RKO (cell line): ENCODE measurements at regions not wholly inside any gene's neighbourhood (a gene's known extent, or its start where the extent isn't known, plus 50 kb on each side); places are given as distances from the start of the nearest gene placed in this dataset.

Source experiments
- DNase-seq: peaks from one replicate; pipeline ENCODE4 v3.0.0-alpha.2; 2016; ENCODE audit warnings: low spot score

DNA sequence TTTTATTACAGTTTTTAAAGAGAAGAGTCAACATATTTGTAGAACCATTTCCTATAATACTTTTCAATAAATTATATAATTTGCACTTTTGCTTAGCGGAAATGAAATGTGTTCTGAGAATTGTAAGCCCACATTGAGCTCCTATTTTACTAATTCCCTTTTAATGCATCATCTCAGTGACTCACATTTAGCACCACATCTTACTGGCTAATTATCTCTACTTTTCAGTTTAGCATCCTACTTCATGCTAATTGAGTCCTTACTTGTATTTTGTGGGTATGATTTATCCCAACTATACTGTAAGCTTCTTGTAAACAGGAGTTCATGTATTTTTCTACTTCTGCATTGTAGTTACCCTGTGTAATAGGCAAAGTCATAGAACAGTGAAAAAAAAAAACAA is 67.5 kb downstream of the TMX1 start:
- peak; percentile 21 for DNase-seq

GRCh38 chr14:51308866-51309265 is 68.8 kb downstream of the TMX1 start:
- DNase-seq: no peak

DNA sequence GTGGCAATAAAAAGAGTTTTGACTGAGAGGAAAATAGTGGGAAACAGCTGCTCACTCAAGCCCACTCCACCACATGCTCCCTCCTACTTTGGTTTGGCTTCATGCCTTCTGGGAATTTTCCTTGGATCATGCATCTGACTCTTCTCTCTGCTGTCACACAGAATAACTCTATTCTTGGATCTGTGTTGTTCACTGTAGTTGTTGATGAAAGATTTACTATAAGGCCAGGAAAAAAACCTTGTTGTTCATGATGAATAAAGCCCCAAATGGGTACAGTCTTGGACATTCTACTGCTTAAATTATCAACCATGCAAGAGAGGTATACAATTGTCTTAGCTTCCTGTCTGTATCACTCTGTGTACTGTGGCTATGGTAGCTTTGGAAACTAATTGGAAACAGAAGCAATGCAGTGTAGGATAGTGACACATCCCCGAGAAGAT is 70.5 kb downstream of the TMX1 start:
- DNase-seq: no peak

DNA sequence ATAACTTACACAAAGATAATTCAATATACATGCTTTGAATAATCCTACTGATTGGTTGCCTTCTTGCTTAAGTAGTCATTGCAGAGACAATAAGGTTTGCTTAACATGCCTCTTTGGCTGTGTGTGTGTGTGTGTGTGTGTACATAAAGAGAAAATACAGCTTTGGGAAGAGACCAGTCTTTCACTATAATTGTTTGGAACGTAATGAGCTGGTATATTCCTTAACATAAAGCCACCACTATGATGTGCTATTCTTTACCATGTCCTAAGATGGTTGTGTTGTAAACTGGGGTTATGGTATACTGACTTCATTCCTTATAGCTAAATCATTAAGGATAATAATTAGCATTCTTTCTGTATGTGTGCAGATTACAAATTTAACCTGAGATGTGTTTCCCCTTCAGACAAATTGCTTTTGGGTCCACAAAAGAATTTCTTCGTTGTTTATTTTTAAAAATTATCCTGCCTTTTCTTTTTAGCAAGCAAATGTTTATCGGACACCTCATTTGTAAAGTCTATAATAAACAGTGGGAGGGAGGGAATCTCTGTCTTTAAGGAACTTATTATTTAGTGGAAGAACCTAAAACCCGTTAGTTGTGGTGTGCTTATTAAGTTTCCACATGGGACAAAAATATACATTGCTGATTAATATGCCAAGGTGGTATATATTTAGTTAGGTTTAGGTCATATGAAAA is 74.4 kb downstream of the TMX1 start:
- no peak for DNase-seq

GRCh38 chr14:51317373-51317772 is 77.3 kb downstream of the TMX1 start:
- no peak for DNase-seq

GRCh38 chr14:51318813-51319597 is 79.0 kb downstream of the TMX1 start:
- DNase-seq: no peak

- DNase-seq: no peak
These were observed 81.0 kb downstream of the TMX1 start for GRCh38 chr14:51321036-51321435.

- no peak for DNase-seq
These were observed 83.4 kb downstream of the TMX1 start for GRCh38 chr14:51323492-51323891.

DNA sequence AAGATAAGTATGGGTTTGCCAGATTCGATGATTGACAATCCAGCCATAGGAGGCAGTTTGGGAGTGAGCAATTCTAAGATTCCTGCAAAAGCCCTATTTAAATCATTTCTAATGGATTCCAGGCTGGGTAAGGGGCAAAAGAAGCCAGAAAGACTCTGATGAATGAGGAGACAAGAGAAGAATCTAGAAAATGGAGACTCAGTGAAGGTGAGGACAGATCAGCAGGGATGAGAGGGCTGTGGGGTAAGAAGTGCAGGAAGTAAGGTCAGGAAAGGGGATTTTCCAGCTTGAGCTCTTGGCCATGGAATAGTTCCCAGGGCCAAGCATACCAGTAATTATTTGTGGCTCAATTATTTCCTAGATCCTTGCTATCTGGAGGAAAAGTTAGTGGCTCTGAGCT is 87.3 kb downstream of the TMX1 start:
- DNase-seq: no peak

- DNase-seq: no peak
These were observed 88.2 kb downstream of the TMX1 start for GRCh38 chr14:51328064-51328771.

- DNase-seq: no peak
These were observed 88.8 kb downstream of the TMX1 start for GRCh38 chr14:51328772-51329353.

- DNase-seq: no peak
These were observed 91.7 kb downstream of the TMX1 start for GRCh38 chr14:51331486-51332367.

GRCh38 chr14:51333299-51333698 is 93.3 kb downstream of the TMX1 start:
- DNase-seq: no peak

DNA sequence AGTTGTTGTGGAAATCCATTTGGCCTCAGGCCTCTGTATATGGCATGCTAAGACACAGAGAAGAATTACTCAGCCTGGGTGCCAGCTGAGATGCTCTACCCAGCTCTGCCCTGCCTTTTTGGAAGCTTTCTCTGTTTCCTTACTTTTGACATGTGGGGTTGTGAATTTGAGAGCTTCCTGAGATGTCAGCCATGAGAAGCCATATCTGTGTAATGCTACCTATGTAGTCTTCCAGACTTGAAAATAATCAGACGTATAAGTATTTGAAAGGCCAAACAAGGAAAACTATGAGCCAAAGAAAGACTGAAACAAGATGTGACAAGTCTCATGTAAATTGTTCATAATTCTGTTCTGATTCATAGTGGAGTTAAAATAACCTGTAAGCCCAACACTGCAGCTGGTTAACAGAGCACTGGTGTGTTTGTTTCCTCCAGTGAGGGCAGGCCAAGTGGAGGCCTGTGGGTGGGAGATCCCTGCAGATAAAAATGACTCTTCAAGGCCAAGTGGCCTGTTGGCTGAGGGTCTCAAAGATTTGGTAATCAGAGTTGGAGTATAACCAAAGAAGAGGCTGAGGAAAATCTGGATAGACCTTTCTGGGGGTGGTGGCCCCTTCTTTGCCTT is 94.0 kb downstream of the TMX1 start:
- no peak for DNase-seq

DNA sequence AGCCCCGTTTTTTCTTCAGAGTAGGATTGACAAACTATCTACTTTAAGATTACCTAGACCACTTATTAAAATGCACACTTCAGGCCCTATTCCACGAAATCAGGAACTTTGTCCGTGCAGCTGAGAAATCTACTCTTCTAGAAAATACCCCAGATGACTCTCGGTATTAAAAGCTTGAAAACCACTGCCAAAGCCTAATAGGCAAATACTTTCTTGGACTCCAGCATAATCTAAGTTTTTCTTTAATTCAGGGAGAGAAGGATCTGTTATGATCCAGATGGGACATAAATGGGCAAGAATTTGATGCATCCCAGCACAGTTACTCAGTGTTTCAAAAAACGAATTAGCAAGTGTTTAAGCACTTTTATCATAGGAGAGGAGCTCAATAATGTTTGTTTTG is 94.5 kb downstream of the TMX1 start:
- no peak for DNase-seq

DNA sequence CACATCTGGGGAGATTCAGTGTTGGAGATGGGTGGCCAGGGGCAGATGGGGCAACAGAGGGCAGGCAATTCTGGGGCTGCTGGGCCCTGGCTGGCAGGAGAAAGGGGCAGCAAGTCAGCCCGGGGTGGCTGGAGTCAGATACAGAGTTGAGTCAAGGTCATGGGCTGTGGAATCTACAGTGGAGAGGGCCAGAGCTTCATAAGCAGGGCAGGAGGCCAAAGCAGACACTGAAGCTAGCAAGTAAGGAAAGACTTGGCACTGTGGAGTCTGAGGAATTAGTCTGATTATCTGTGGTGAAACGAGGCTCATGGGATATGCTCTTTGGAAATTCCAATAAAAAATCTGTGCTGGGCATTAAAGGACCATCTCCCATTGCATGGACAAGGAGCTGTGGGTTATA is 95.5 kb downstream of the TMX1 start:
- DNase-seq: no peak

DNA sequence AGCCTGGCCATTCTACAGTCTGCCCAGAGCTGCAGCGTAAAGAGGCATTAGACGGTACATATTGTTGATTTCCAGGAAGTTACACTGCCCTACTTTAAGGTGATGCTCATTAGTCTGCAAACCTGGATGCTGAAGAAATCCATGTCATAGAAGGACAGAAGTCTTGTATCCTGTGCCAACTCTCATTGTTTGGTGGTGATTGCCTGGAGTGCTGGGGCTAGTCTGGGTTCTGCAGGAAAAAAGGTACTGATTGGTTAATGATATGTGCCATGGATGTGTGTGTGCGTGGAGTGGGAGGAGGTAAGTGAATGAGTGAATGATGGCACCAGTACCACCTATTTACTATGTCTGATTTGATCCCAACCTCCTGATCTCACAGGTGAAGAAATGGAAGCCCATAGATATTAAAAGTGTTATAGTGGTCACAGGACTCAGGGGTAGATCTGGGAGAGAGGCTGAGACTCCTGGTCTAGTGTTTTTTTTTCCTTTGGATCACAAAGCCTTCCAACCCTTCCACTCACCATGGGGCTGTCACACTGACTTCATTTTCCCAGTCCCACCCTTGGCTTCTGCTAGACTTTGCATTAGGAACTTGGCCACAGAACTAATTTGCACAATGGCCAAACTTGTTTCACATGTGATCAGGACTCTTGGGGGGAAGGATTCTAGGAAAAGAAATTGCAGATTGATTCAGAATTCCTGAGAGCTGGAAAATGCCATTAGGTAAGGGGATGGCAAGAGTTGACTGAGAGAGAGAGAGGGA is 96.1 kb downstream of the TMX1 start:
- DNase-seq: no peak

DNA sequence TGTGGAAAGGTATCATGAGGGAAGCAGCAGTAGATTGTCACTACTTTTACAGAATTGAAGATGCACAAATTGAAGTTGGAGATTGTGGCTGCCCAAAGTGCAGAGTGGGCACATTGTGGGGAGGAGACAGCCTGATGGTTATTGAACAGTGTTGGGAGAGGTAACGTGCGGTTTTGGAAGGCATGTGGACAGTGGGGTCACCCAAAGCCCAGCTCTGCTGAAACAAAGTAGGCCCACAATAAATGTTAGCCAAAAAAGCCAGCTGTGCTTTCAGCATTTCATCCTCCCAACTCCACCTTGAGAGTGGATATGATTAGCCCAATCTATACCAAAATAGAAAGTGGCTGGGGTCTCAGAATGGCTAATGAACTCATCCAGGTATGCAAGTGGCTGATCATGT is 96.7 kb downstream of the TMX1 start:
- no peak for DNase-seq

GRCh38 chr14:51337520-51337919 is 97.5 kb downstream of the TMX1 start:
- DNase-seq: no peak

- DNase-seq: no peak
These were observed 101.3 kb downstream of the TMX1 start for GRCh38 chr14:51341338-51341737.
